SK-N-SH (cell line): ENCODE measurements at regions not wholly inside any gene's neighbourhood (a gene's known extent, or its start where the extent isn't known, plus 50 kb on each side); places are given as distances from the start of the nearest gene placed in this dataset.

ENCODE experiments used
- CTCF ChIA-PET: fragments of 300-600, 350-600 bp; formaldehyde crosslinking; extraction: SDS; loops from one replicate; lab custom pipeline; 2021; lab: Yijun Ruan, JAX
- POLR2A ChIA-PET: fragments of 350-600 bp; sonication (Branson Sonifier 250); formaldehyde crosslinking; extraction: SDS; loops from one replicate; lab custom pipeline; 2020; ENCODE audit warnings: antibody characterized with exemption, inconsistent platforms; lab: Yijun Ruan, JAX
- DNase-seq: peaks from one replicate; pipeline ENCODE4 v3.0.0; 2012
- H2AFZ ChIP-seq: fragments of 200-600 bp; sonication (generic); 2 replicates; pipeline ENCODE4 v1.8.1; 2016; ENCODE audit warnings: antibody characterized with exemption, mild to moderate bottlenecking, low read depth
- H3F3A ChIP-seq: fragments of 200-600 bp; sonication (generic); replicated peaks from 2 replicates; pipeline ENCODE3; 2016; ENCODE audit warnings: antibody characterized with exemption, mild to moderate bottlenecking; ENCODE audit not compliant: insufficient read depth
- H3K27ac ChIP-seq, 2 experiments: fragments of 200-500 bp in 1 of 2; fragments of 200-600 bp in 1 of 2; sonication (Bioruptor generic) in 1 of 2; sonication (generic), shearing (Covaris generic) in 1 of 2; 2 replicates each; pipeline versions ENCODE4 v1.5.1 to v1.6.1; 2014 to 2016; ENCODE audit warnings: low read depth in 2 of 2, inconsistent platforms in 1 of 2, low read length in 1 of 2, mild to moderate bottlenecking in 1 of 2, mixed read lengths in 1 of 2
- H3K27me3 ChIP-seq: fragments of 200-600 bp; sonication (generic), shearing (Covaris generic); 2 replicates; pipeline ENCODE4 v1.6.1; 2016; ENCODE audit warnings: mixed run types; ENCODE audit not compliant: insufficient read depth
- H3K36me3 ChIP-seq, 2 experiments: fragments of 200-500 bp in 1 of 2; fragments of 200-600 bp in 1 of 2; sonication (Bioruptor generic) in 1 of 2; sonication (generic) in 1 of 2; replicated peaks in 1 of 2; 2 replicates each; pipeline versions ENCODE3 to v1.5.1; 2014 to 2016; ENCODE audit warnings: low read length in 1 of 2, mild to moderate bottlenecking in 1 of 2; ENCODE audit not compliant: insufficient read depth in 2 of 2, control insufficient read depth in 1 of 2
- H3K4me1 ChIP-seq, 2 experiments: fragments of 200-500 bp in 1 of 2; fragments of 200-600 bp in 1 of 2; sonication (Bioruptor generic) in 1 of 2; sonication (generic), shearing (Covaris generic) in 1 of 2; 2 replicates each; pipeline versions ENCODE4 v1.5.1 to v1.6.1; 2014 to 2016; ENCODE audit warnings: low read depth in 1 of 2, low read length in 1 of 2, mixed run types in 1 of 2; ENCODE audit not compliant: insufficient read depth in 2 of 2, control insufficient read depth in 1 of 2
- H3K4me2 ChIP-seq: fragments of 200-600 bp; sonication (generic), shearing (Covaris generic); 2 replicates; pipeline ENCODE4 v1.6.1; 2017; ENCODE audit warnings: mixed run types
- H3K4me3 ChIP-seq, 2 experiments: fragments of 200-500 bp in 1 of 2; fragments of 200-600 bp in 1 of 2; sonication (Bioruptor generic) in 1 of 2; sonication (generic), shearing (Covaris generic) in 1 of 2; 2 replicates each; pipeline versions ENCODE4 v1.5.1 to v1.8.1; 2014 to 2016; ENCODE audit warnings: low read depth in 2 of 2, inconsistent platforms in 1 of 2, low read length in 1 of 2, mild to moderate bottlenecking in 1 of 2, mixed read lengths in 1 of 2, moderate library complexity in 1 of 2
- H3K79me2 ChIP-seq: fragments of 200-600 bp; sonication (generic); 2 replicates; pipeline ENCODE4 v1.8.1; 2017; ENCODE audit warnings: mild to moderate bottlenecking; ENCODE audit not compliant: insufficient read depth
- H3K9ac ChIP-seq: fragments of 200-600 bp; sonication (generic); 2 replicates; pipeline ENCODE4 v1.6.1; 2017; ENCODE audit warnings: mixed run types
- H3K9me2 ChIP-seq: fragments of 200-600 bp; sonication (generic); 2 replicates; pipeline ENCODE4 v1.6.1; 2017; ENCODE audit warnings: mixed run types
- H3K9me3 ChIP-seq: fragments of 200-600 bp; sonication (generic); 2 replicates; pipeline ENCODE4 v1.6.1; 2017; ENCODE audit warnings: mixed run types, mild to moderate bottlenecking, moderate library complexity
- H4K20me1 ChIP-seq: fragments of 200-600 bp; sonication (generic); 2 replicates; pipeline ENCODE4 v1.6.1; 2017; ENCODE audit warnings: mild to moderate bottlenecking, mixed run types; ENCODE audit not compliant: insufficient read depth
- CHD2 ChIP-seq: fragments of 150-350 bp; IDR thresholded peaks from 2 replicates; pipeline ENCODE4 v1.6.1; 2018; ENCODE audit warnings: low read length; ENCODE audit not compliant: partially characterized antibody
- EP300 ChIP-seq, 2 experiments: IDR thresholded peaks; 2 replicates each; pipeline versions ENCODE4 v1.4.0 to v1.6.1; 2012; ENCODE audit warnings: borderline replicate concordance in 1 of 2, low read depth in 1 of 2, low read length in 1 of 2
- EZH2phosphoT487 ChIP-seq: fragments of 200-600 bp; sonication (generic); IDR thresholded peaks from 2 replicates; pipeline ENCODE4 v1.6.1; 2017; ENCODE audit warnings: low read depth, mixed run types, mild to moderate bottlenecking, antibody characterized with exemption, moderate library complexity, borderline replicate concordance
- FOXJ3 ChIP-seq: sonication (generic); formaldehyde crosslinking; IDR thresholded peaks from 2 replicates; pipeline ENCODE4 v1.5.1; 2020; ENCODE audit warnings: mild to moderate bottlenecking, missing genetic modification reagents
- FOXM1 ChIP-seq: IDR thresholded peaks from 2 replicates; pipeline ENCODE4 v1.4.0; 2012; ENCODE audit warnings: low read depth, mild to moderate bottlenecking
- GABPA ChIP-seq: IDR thresholded peaks from 2 replicates; pipeline ENCODE4 v1.4.0; 2012; ENCODE audit warnings: low read depth, mild to moderate bottlenecking
- JUND ChIP-seq: IDR thresholded peaks from 2 replicates; pipeline ENCODE4 v1.4.0; 2012
- MAX ChIP-seq: IDR thresholded peaks from 2 replicates; pipeline ENCODE4 v1.4.0; 2012; ENCODE audit warnings: low read depth
- NRF1 ChIP-seq: IDR thresholded peaks from 2 replicates; pipeline ENCODE4 v1.6.1; 2012; ENCODE audit warnings: low read depth, mild to moderate bottlenecking, low read length
- RAD21 ChIP-seq: IDR thresholded peaks from 2 replicates; pipeline ENCODE4 v1.6.1; 2012; ENCODE audit warnings: mild to moderate bottlenecking, low read length
- RFX5 ChIP-seq: IDR thresholded peaks from 2 replicates; pipeline ENCODE4 v1.6.1; 2012; ENCODE audit warnings: mild to moderate bottlenecking, improper control_type of control experiment, low read length
- TCF12 ChIP-seq: IDR thresholded peaks from 2 replicates; pipeline ENCODE4 v1.4.0; 2012
- TEAD4 ChIP-seq: IDR thresholded peaks from 2 replicates; pipeline ENCODE4 v1.4.0; 2012; ENCODE audit warnings: mild to moderate bottlenecking, borderline replicate concordance; ENCODE audit not compliant: insufficient read depth
- USF1 ChIP-seq: IDR thresholded peaks from 2 replicates; pipeline ENCODE4 v1.4.0; 2012; ENCODE audit warnings: low read depth, borderline replicate concordance
- USF2 ChIP-seq: fragments of 150-350 bp; IDR thresholded peaks from 2 replicates; pipeline ENCODE4 v1.6.1; 2017; ENCODE audit warnings: antibody characterized with exemption, low read length, low read depth, borderline replicate concordance
- YY1 ChIP-seq: IDR thresholded peaks from 2 replicates; pipeline ENCODE4 v1.4.0; 2012; ENCODE audit warnings: low read depth, mild to moderate bottlenecking
- WGBS: methylation state at CpG from one replicate; pipeline ENCODE4 v1.1.6; 2017; ENCODE audit warnings: low lambda C conversion rate; 5-methylcytosine and 5-hydroxymethylcytosine counted together

GRCh38 chr1:177558372-177558771 lies 387.6 kb downstream of the BRINP2 start:
- Histone ChIP-seq H3K9me3 (no peaks in the 10 kb centered on the region), H3K9me2 (no peaks in the 10 kb centered on the region), H3K4me2 (no peak overlapping the region), H2AFZ (no peak overlapping the region), H3K4me3 (no peak overlapping the region), H3K36me3 (no peaks in the 10 kb centered on the region), H3F3A (no peaks in the 10 kb centered on the region), H3K27me3 (no peaks in the 10 kb centered on the region), H3K27ac (no peak overlapping the region), H3K79me2 (no peaks in the 10 kb centered on the region), H3K9ac (no peak overlapping the region), H3K4me1 (no peaks in the 10 kb centered on the region)
- WGBS, result 38% methylated on average over 1 of the region's 1 CpG
- ChIA-PET POLR2A (no interaction called here), CTCF (no interaction called here)
- DNase-seq, result no peak
- TF ChIP-seq FOXJ3 (CRISPR knock-in tag), result no peak
- no peak for TF ChIP-seq CHD2
- TF ChIP-seq USF1, result no peak
- TF ChIP-seq RFX5, result no peak
- TF ChIP-seq MAX, result no peak
- TF ChIP-seq EZH2phosphoT487, result no peak
- TF ChIP-seq RAD21, result no peak
- no peak for TF ChIP-seq USF2
- no peak for TF ChIP-seq YY1
- TF ChIP-seq, all 33 proteins: peak for 0
- no peaks in the 10 kb centered on the region for H4K20me1 ChIP-seq

DNA sequence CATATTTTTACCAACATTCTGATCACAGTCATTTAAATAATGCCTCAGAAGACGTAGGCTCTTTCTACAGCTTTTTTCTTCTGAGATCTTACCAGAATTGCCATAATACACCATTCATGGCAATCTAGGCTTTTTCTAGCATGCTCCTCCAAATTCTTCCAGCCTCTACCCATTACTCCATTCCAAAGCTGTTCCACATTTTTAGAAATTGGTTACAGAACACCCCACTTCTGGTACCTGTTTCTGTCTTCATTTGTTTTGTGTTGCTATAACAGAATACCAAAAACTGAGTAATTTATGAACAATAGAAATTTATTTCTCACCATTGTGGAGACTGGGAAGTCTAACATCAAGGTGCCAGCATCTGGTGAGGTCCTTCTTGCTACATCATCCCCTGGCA lies 385.4 kb downstream of the BRINP2 start:
- Histone ChIP-seq H3K27me3 (no peaks in the 10 kb centered on the region), H3K9ac (no peak overlapping the region), H3K4me3 (no peak overlapping the region), H2AFZ (no peak overlapping the region), H3K4me1 (no peaks in the 10 kb centered on the region), H3K9me2 (no peaks in the 10 kb centered on the region), H3K4me2 (no peak overlapping the region), H3K9me3 (no peaks in the 10 kb centered on the region), H4K20me1 (no peaks in the 10 kb centered on the region), H3K79me2 (no peaks in the 10 kb centered on the region), H3F3A (no peaks in the 10 kb centered on the region), H3K36me3 (no peaks in the 10 kb centered on the region), H3K27ac (no peak overlapping the region)
- DNase-seq, result no peak
- ChIA-PET CTCF (interaction anchor here (0.9 kb wide), 1 partner anchor 26 kb away, joined by 3 read pairs; no protein-coding TSS in a partner anchor), POLR2A (no interaction called here)
- TF ChIP-seq TEAD4 (no peak), CHD2 (no peak), GABPA (no peak), JUND (no peak), MAX (no peak), TCF12 (no peak), NRF1 (no peak), EP300 (IDR thresholded peaks at IDR 0.05; ENCODE audit: borderline replicate concordance in 1 of 2, low read depth in 1 of 2, low read length in 1 of 2) (no peak), FOXJ3 (CRISPR knock-in tag) (no peak), FOXM1 (no peak)
- WGBS, result 3% methylated on average over 1 of the region's 1 CpG
